LNCaP clone FGC (cell line): ENCODE measurements at regions not wholly inside any gene's neighbourhood (a gene's known extent, or its start where the extent isn't known, plus 50 kb on each side); places are given as distances from the start of the nearest gene placed in this dataset.

Experiments used
- DNase-seq: peaks from one replicate; pipeline ENCODE4 v3.0.0-alpha.2; 2011; ENCODE audit warnings: low read depth
- H3K4me3 ChIP-seq: 2 replicates; pipeline ENCODE4 v1.5.1; 2011; ENCODE audit warnings: mild to moderate bottlenecking, low read depth, low read length, control low read depth
- CTCF ChIP-seq: IDR thresholded peaks from 2 replicates; pipeline ENCODE4 v1.5.1; 2012; ENCODE audit warnings: mild to moderate bottlenecking; ENCODE audit not compliant: control insufficient read depth, insufficient read depth; ENCODE audit errors: extremely low read depth

GRCh38 chr6:142542704-142543233, 241.0 kb downstream of the ADGRG6 start:
- TF ChIP-seq CTCF: no peak
- DNase-seq: peak; percentile 59
- no peak overlapping the region for H3K4me3 ChIP-seq

- no peak overlapping the region for H3K4me3 ChIP-seq
- no peak for TF ChIP-seq CTCF
- no peak for DNase-seq
These were observed 241.8 kb downstream of the ADGRG6 start for GRCh38 chr6:142543606-142544005.

GRCh38 chr6:142544199-142544838, 242.5 kb downstream of the ADGRG6 start:
- TF ChIP-seq CTCF: no peak

GRCh38 chr6:142545147-142545546, 243.3 kb downstream of the ADGRG6 start:
- no peak for DNase-seq
- no peak for TF ChIP-seq CTCF
- no peak overlapping the region for H3K4me3 ChIP-seq

More at GRCh38 chr6:142544199-142544838, 242.5 kb downstream of the ADGRG6 start:
- DNase-seq: no peak
- no peak overlapping the region for H3K4me3 ChIP-seq

DNA sequence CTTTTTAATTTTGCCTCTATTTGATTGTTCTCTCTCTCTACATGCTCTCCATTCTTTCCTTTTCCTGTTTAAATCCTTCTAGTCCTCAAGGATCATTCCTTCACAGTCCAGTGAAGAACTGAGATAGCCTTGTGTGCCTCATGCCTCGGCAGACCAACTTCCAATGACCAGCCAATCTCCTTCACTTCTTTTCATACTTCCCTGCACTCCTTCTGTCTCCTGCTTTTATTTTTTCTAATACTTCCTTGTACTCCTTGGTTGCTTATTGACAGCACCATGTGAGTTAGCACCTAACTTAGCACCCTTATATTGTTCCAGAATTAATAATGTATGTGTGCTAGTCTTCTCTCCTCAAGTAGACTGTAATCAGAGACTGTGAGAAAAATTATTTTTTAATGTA, 246.8 kb downstream of the ADGRG6 start:
- no peak for DNase-seq
- TF ChIP-seq CTCF: no peak
- H3K4me3 ChIP-seq: no peak overlapping the region

- TF ChIP-seq CTCF: no peak
- no peak for DNase-seq
- no peak overlapping the region for H3K4me3 ChIP-seq
These were observed 248.7 kb downstream of the ADGRG6 start for GRCh38 chr6:142550310-142551063.

- H3K4me3 ChIP-seq: no peak overlapping the region
- no peak for TF ChIP-seq CTCF
- no peak for DNase-seq
These were observed 249.5 kb downstream of the ADGRG6 start for GRCh38 chr6:142551274-142551811.
